Heart right ventricle (tissue), 16 donors: ENCODE measurements at regions not wholly inside any gene's neighbourhood (a gene's known extent, or its start where the extent isn't known, plus 50 kb on each side); places are given as distances from the start of the nearest gene placed in this dataset.
"Not testable (repeated sequence)": the region's sequence is repeated elsewhere in the genome, so short reads cannot be mapped to it uniquely, and the experiment has no call there.

ENCODE experiments used
- ATAC-seq, 8 donors: fragments of 200-7000 bp; cut with Tn5 transposase; one replicate each; pipeline ENCODE4 v1.9.1; 2020; ENCODE audit warnings: mild to moderate bottlenecking in 8 of 8, moderate library complexity in 8 of 8, moderate number of reproducible peaks in 1 of 8
- DNase-seq, 2 donors: peaks; one replicate each; pipeline ENCODE4 v3.0.0-alpha.2; 2020
- H3K27ac ChIP-seq, 10 donors: fragments of 200-600 bp; sonication (generic) in 2 of 10; one replicate each; pipeline versions ENCODE4 v1.5.0 to v1.8.0; 2020 to 2022; ENCODE audit warnings: mild to moderate bottlenecking in 3 of 10
- H3K27me3 ChIP-seq, 7 donors: fragments of 200-600 bp; one replicate each; pipeline ENCODE4 v1.8.0; 2021 to 2022; ENCODE audit warnings: mild to moderate bottlenecking in 2 of 7
- H3K36me3 ChIP-seq, 9 donors: fragments of 200-600 bp; sonication (generic) in 1 of 9; one replicate each; pipeline versions ENCODE4 v1.5.0 to v1.8.0; 2020 to 2022; ENCODE audit warnings: mild to moderate bottlenecking in 2 of 9
- H3K4me1 ChIP-seq, 9 donors: fragments of 200-600 bp; sonication (generic) in 1 of 9; one replicate each; pipeline versions ENCODE4 v1.5.0 to v1.8.0; 2020 to 2022; ENCODE audit warnings: mild to moderate bottlenecking in 4 of 9
- H3K4me3 ChIP-seq, 10 donors: fragments of 200-600 bp; sonication (generic) in 2 of 10; one replicate each; pipeline versions ENCODE4 v1.5.0 to v1.8.0; 2020 to 2022; ENCODE audit warnings: mild to moderate bottlenecking in 7 of 10, moderate library complexity in 2 of 10
- H3K9me3 ChIP-seq, 11 donors: fragments of 200-600 bp in 10 of 11; sonication (generic) in 2 of 11; one replicate each; pipeline versions ENCODE4 v1.5.0 to v1.8.0; 2013 to 2022; ENCODE audit warnings: mild to moderate bottlenecking in 2 of 11, control low read depth in 1 of 11, moderate library complexity in 1 of 11
- CTCF ChIP-seq, 9 donors: fragments of 200-600 bp; sonication (generic) in 2 of 9; IDR thresholded peaks; one replicate each; pipeline versions ENCODE4 v1.5.0 to v1.8.0; 2021 to 2022; ENCODE audit warnings: antibody characterized with exemption in 9 of 9, mild to moderate bottlenecking in 5 of 9, moderate library complexity in 1 of 9
- WGBS, 2 donors: extraction: QIAGEN DNeasy Blood & Tissue Kit; methylation state at CpG; one replicate each; pipeline ENCODE4 v1.1.7; 2013; ENCODE audit warnings: inconsistent platforms in 1 of 2; 5-methylcytosine and 5-hydroxymethylcytosine counted together
- intact Hi-C, 10 donors: fragments of 100-400 bp; cut with DNase I; formaldehyde crosslinking; loops; one replicate each; pipeline versions ENCODE4 v1.11.1 to v1.14.2; 2022
- donor health status: Arrhythmogenic right ventricular cardiomyopathy.
- donor health status: ischemic (EF 13 %, LVEDD 7.1; RV severe dilation, severe dysfunction).
- donor health status: healthy with polysubstance abuse.
- donor health status: DM: no; HTN: yes; CAD: no.
- donor health status: DM: no; HTN: no; CAD: no.
- donor health status: ischemic (EF 25% LVEDD 6.9; RV normal size, moderate dysfunction).
- donor health status: ischemic (EF 25% LVEDD 5.7; RV mildly dilated, moderate dysfunction).
- donor health status: healthy.
- donor health status: DM: yes; HTN: yes; CAD: no.
- donor health status: Ischemic cardiomyopathy.
- donor health status: ischemic (EF 35%, LVEDD 5.7; RV mildly dilated, moderate dysfunction).
- donor health status: nonischemic (EF 11% LVEDD 7.7; RV severe dilation, severe dysfunction).
- donor health status: DM: yes; HTN: yes; CAD: no.
- donor health status: PGD.
- donor health status: ischemic (EF 29% LVEDD 5.4; RV normal size, mild dysfunction).
- donor health status: nonischemic (EF 23%, LVEDD 6.1; RV moderate dilation, normal function).

GRCh38 chr12:127130506-127131124 is 1136.4 kb upstream of the TMEM132C start:
- ATAC-seq (no peak), DNase-seq (no peak)
- intact Hi-C loops: no loop called here
- TF ChIP-seq CTCF (IDR thresholded peaks at IDR 0.05): no peak
- Histone ChIP-seq H3K36me3 (no peaks in the 10 kb centered on the region), H3K27ac (no peak overlapping the region), H3K4me3 (no peak overlapping the region), H3K9me3 (peaks cover 0 to 9% (median 7%) of the 10 kb centered on the region in 11 donors), H3K4me1 (peaks cover 0 to 7% (median 0%) of the 10 kb centered on the region in 9 donors), H3K27me3 (peaks cover 0 to 7% (median 2%) of the 10 kb centered on the region in 7 donors)
- WGBS, 2 donors: 84 to 89% methylated on average over 11 of the region's 11 CpGs

- Histone ChIP-seq H3K4me3 (no peak overlapping the region), H3K27me3 (no peaks in the 10 kb centered on the region), H3K36me3 (no peaks in the 10 kb centered on the region), H3K4me1 (peaks cover 0 to 7% (median 0%) of the 10 kb centered on the region in 9 donors), H3K27ac (peak overlapping the region in 2 of 10 donors; percentile 38 to 52), H3K9me3 (peaks cover 0 to 23% (median 10%) of the 10 kb centered on the region in 11 donors)
- peak in 5 of 9 donors; percentile 9 to 41 (median 15) for TF ChIP-seq CTCF (IDR thresholded peaks at IDR 0.05)
- intact Hi-C loops: no loop called here
- WGBS, 2 donors: 62 to 66% methylated on average over 11 of the region's 11 CpGs
- peak; percentile 63 to 99 (median 84) for ATAC-seq
- peak in 1 of 2 donors; percentile 11 for DNase-seq
Observed at GRCh38 chr12:127133675-127134335, 1133.2 kb upstream of the TMEM132C start.

GRCh38 chr12:127140864-127141484 is 1126.0 kb upstream of the TMEM132C start:
- H3K4me3 ChIP-seq, H3K36me3 ChIP-seq, H3K4me1 ChIP-seq, DNase-seq, H3K27ac ChIP-seq, H3K27me3 ChIP-seq, ATAC-seq, intact Hi-C loops: not testable (repeated sequence)
- peaks cover 0 to 45% (median 26%) of the 10 kb centered on the region in 11 donors for H3K9me3 ChIP-seq
- WGBS, 2 donors: 81 to 82% methylated on average over 3 of the region's 3 CpGs

- H3K27me3 ChIP-seq: peaks cover 0 to 15% (median 0%) of the 10 kb centered on the region in 7 donors
- H3K9me3 ChIP-seq: peaks cover 0 to 43% (median 20%) of the 10 kb centered on the region in 11 donors
- DNase-seq: no peak
- TF ChIP-seq CTCF (IDR thresholded peaks at IDR 0.05): no peak
- H3K27ac ChIP-seq: no peak overlapping the region
- H3K4me1 ChIP-seq: peaks cover 0 to 13% (median 8%) of the 10 kb centered on the region in 9 donors
- no peak for ATAC-seq
- WGBS, 2 donors: 78 to 84% methylated on average over 6 of the region's 6 CpGs
- intact Hi-C loops: no loop called here
- H3K4me3 ChIP-seq: no peak overlapping the region
- no peaks in the 10 kb centered on the region for H3K36me3 ChIP-seq
Observed at GRCh38 chr12:127143020-127143419, 1124.0 kb upstream of the TMEM132C start.
